CD4-positive, alpha-beta T cell treated with Interleukin-6 for 4 hours (primary cell): ENCODE measurements at regions not wholly inside any gene's neighbourhood (a gene's known extent, or its start where the extent isn't known, plus 50 kb on each side); places are given as distances from the start of the nearest gene placed in this dataset.

Experiments used
- DNase-seq: peaks from one replicate; pipeline ENCODE4 v3.0.0-alpha.2; 2020; ENCODE audit warnings: mixed read lengths

DNA sequence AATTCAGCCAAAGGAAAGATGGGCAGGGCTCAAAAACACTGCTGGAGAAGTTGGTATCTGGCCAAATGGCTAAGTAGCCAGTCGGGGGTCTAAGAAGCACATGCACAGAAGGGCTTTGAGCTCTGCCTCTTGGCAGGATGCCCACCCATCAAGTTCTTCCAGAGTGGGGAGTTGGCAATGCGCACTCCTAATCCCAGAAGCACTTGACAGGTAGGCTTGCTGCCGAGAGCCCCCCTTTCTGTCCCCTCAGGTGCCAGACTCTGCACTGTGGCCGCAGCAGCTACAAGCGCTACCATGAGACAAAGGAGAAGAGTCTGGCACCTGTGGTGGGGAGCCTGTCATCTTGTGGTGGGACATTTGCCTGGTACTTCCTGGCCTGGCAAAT, 252.9 kb upstream of the SLC24A2 start:
- no peak for DNase-seq

DNA sequence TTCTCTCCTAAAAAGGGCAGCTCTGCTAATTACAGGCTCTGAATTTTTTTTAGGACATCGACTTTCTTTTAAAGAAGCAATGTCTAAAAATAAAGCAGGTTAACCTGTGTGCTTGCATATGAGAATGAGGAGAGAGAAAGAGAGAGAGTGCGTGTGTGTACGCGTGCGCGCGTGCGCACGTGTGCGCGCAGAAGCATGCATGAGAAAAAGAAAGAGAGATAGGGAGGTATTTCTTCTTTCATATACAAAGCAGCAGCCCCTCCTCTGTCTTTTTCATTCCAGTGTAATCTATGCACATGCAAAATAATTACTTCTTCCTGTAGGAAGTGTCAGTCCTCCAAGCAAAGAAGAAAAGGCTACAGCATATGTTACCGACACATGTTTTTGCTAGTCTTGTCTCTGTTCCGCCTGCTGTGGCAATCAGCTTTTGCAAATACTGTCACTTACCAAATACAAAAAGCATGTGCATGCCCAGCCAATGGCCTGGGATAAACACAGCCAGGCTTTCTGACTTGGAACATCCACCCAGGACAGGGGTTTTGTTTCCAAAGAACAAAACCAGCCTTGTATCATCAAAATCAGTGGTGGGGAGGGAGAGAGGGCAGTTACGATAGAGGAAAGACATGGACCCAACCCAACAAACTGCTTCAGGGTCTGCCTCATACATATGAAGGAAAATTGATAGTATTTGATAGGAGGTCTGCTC, 252.3 kb upstream of the SLC24A2 start:
- DNase-seq = no peak

DNA sequence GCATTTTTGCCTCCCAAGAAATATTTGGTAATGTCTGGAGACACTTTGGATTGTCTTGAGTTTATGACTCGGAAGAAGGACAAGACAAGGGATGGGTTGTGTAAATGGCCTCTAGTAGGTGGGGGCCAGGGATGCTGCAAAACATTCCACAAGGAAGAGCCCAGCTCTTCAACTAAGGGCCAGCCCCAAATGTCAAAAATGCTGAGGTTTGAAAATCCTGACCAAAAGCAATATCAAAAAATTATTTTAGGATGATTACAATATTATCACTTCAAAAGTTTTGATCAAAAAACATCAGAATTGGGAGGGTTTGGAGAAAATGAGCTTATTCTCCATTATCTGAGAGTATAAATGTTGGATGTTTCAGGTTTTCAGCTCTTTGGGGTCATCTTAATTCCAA, 248.9 kb upstream of the SLC24A2 start:
- no peak for DNase-seq

DNA sequence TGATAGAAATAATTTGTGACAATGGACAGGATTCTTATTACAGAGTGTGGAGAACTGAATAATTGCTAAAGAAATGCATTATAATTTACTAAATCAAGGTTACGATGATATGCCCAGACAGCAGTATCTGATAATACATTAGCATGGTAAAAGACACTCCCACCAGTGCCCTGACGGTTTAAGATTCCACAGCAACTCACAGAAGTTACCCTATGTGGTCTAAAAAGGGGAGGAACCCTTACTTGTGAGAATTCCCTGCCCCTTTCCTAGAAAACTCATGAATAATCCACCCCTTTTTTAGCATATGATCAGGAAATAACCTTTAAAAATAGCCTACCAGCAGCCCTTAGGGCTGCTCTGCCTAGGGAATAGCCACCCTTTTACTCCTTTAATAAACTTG, 244.7 kb upstream of the SLC24A2 start:
- no peak for DNase-seq

DNA sequence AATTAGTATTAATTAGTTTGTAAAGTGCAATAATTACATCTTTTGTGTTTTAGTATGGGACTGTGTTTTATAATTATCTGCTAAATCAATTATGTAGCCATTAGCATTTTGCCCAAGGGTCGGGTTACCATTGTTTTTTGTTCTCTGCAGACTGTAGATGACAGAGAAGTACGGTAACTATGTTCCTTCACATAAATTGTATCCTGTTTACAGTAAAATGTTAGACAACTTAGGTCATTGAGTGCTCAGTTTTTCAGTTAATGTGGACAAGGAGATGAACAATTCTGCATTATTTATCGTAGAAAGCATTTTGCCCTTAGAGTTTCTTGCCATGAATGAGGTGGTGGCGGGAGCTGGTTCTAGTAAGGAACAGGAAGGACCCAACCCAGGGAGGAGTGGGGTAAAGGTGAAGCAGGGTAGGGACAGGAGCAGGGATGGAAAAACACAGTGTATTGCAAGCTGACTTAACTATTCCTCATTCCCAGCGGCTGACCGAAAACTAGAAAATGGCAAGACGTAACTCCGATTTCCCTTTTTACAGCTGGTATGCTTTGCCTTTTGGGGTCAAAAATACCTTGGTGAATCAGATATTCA, 243.7 kb upstream of the SLC24A2 start:
- DNase-seq = no peak

DNA sequence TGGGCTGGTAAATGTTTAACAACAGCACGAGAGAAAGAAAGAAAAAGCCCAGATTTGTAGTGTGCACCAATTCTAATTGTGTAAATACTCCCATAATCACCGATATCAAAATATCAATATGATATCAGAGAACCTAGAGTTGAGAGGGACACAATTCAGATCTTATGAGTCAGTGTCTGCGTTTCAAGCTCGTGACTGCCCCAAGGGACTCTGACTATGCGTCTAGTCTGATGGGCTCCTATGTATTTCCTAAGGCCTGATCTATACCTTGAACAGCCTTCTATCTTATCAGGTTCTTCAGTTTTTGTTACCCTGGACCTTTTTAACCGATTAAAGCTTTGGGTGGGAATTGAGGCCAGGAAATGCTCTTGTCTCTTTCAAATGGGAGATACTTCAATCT, 243.0 kb upstream of the SLC24A2 start:
- no peak for DNase-seq

DNA sequence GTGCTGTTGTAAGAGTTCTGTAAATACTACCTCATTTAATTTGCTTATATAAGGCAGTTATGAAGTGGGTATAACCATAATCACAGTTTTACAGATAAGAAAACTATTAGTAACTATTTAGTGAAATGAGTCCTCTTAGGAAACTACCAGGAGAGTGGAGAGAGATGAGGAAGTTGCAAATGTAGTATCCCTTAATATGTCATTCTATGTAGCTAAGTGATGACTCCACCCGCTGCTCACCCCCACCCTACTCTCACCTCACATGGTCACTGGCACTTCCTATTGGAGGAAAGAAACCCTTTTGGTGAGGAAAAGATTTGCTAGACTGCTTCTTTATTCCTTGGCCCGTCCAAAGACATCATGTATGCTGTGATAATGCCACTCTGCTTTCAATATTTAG, 241.8 kb upstream of the SLC24A2 start:
- DNase-seq = no peak

DNA sequence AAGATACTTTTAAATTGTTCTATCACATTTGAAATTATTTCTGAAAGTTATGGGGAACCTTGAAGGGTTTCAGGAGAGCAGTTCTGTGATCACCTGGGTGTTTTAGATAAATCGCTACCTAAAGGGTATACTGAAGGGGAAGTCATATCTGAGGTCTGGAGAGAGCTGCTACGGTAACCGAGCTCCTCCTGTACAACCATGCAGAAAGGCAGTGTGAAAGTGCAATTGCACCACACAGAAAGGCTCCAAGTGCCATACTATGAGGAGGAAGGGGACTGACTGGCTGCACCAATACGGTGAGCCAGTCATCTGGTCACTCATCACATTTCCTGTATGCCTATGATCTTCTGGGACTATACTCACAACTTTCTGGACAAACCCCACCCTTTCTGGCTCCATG, 241.4 kb upstream of the SLC24A2 start:
- no peak for DNase-seq

DNA sequence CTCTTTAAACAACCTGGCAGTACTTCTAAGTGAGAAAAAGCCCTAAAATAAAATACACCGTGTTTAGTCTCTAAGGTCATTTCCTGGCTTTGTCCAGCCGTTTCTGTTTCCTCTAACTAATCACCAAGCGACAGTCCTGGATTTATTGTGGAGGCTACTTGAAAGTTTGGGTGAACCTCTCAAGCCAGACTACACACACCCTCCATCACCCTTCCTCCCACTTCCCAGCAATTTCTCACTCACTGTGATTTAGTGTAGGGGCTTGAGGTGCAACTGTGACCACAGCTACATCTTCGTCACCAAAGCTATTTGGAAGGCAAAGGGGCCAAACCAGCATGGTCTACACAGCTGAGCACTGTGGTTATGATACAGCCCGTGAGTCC, 240.0 kb upstream of the SLC24A2 start:
- no peak for DNase-seq

DNA sequence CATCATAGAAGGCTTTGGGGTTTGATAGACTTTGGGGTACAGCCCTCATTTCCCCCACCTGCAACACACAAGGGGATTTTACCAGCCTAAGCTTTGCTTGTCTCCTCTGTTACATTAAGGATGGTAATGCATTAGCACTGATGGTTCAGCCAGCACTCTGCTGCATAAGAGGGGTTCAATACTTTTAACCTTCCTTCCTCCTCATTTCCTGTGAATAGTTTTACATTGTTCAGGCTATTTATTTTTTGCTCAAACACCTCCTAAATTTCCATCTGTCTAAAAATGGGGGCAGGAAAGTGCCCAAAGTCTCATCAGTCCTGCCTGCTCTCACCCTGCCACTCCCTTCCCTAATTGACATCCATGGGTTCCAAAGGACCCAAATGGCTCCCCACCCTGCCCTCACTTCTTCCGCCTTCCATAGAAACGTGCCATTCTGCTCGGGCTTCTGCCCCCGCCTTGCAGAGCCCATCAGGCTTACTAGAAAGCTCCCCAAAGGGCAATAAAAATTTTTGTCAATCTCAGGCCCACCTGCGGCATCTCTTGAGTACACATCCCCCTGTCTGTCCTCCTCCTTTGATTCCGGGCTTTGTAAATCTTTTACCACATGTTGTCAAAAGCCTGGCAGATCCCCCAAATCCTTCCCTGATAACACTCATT, 239.5 kb upstream of the SLC24A2 start:
- no peak for DNase-seq

DNA sequence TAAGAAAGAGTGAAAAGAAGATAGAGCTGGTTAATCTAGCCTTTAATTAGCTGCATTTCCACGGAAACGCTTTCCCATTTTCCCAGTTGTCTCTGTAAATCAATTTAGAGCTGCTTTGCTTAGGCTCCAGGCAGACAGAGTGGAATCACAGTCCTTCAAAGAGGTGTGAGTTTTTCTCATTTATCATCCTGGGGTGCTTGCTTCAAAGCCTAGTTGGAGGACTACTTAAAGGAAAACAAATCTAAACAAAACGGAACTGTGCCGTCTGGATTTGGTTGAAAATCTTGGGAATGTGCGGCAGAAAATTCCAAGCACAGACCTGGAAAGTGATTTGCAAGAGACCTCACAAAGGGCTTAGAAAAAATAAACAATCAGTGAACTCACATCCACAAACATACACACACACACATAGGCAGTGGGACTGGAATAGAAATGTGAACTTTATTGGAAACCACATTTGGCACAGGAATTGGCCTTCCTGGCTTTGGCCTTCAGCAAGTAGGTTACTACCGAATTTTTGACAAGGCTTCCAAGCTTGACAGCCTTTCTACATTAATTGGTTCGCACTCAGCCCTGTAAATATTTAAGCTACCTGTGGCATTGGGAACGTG, 235.2 kb upstream of the SLC24A2 start:
- no peak for DNase-seq

DNA sequence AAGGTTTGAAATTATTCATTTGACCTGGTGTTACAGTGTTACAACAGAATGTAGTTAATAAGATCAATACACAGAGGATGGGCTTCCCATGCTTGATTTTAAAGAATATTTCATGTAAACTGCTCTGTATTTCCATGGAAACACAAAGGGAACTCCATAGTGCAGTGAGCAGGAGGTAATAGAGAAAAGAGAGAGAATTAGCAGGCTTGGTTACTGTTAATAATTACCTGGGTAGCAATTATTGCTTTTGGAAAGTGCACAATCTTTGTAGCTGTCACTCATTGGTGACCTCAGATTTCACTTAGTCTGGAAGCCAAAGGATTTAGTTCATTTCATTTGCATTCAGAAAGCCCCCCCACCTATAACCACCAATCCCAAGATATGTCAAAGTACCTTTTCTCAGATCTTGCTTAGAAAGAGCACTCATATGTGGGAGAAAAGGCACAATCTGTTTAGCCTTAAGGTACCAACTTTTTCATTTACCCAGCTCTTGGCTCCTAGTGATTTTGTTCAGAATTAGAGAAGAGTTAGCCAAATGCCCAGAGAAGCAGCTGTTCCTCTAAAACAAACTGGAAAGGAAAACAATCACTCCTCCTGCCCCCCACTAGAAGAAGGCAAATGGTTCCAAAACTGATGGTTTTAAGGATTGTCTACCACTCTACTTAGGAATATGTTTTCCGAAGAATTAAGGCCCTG, 234.5 kb upstream of the SLC24A2 start:
- DNase-seq = no peak

DNA sequence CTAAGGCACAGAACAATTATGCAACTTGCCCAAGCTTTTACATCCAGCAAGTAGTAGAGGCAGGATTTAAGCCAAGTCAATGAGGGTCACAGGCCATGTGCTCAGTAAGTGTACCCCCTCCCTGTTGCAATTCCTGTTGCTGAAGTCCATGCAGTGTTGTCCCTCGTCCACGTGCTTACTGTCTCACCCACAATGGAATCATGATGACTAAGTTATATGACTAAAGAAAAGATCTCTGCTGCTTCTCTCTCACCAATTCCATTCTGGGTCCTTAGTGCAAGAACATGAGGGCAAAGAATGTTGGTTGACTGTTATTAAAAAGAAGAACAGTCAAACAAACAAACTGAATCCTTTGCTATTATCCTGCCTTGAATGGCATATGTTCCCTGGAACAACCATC, 233.6 kb upstream of the SLC24A2 start:
- no peak for DNase-seq

DNA sequence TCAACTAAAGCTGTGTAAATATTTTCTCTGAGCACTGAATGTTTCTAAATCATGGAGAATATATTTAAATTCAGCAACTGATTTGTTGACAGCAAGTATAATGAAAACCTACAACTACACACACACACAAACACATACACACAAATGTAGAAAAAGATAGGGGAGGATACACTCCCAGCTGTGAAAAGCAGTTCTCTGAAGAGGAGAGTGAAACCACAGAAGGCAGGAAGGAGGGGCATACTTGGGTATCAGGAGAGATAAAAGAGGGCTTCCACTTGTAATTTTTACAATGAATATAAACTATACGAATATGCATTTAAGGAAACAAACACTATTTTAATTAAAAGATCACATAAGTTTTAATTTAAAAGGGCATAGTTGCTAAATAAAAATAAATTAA, 227.8 kb upstream of the SLC24A2 start:
- no peak for DNase-seq

DNA sequence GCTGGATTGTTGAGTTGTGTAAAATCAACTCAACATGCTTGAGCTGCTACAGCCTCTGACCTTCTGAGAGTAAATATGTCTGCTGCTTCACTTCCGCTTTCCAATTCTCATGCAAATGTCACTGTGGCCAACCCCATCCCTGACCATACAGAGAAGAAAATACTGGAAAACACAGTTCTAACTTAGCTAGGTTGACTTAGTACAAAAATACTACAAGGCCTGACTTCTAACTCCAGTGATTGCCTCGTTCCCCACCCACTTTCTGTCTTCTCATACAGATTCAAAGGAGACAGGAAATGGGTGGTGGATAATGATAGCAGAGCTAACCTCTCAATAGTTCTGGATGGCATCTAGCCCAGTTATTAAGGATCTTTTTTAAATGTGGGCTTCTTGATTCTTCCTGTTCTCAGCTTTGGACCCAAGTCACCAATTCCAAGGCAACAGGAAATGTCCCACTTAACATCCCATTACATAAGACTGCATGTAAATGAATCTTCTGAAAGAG, 226.6 kb upstream of the SLC24A2 start:
- DNase-seq = peak; percentile 16

DNA sequence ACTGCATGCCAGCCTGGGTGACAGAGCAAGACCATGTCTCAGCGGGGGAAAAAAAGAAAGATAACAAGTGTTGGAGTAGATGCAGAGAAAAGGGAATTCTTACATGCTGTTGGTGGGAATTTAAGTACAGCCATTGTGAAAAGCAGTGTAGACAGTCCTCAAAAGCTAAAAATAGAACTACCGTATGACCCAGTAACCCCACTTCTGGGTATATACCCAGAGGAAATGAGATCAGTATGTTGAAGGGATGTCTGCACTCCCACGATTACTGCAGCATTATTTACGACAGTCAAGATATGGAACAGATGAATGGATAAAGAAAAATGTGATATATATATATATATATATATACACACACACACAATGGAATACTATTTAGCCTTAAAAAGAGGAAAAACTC, 225.3 kb upstream of the SLC24A2 start:
- DNase-seq = no peak

DNA sequence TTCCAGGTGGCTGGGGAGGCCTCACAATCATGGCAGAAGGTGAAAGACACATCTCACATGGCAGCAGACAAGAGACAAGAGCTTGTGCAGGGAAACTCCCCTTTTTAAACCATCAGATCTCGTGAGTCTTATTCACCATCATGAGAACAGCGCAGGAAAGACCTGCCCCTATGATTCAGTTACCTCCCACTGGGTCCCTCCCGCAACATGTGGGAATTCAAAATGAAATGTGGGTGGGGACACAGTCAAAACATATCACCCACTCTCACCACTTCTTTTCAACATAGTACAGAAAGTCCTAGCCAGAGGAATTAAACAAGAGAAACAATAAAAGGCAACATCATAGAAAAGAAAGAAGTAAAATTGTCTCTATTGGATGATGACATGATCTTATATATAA, 223.4 kb upstream of the SLC24A2 start:
- DNase-seq = no peak

DNA sequence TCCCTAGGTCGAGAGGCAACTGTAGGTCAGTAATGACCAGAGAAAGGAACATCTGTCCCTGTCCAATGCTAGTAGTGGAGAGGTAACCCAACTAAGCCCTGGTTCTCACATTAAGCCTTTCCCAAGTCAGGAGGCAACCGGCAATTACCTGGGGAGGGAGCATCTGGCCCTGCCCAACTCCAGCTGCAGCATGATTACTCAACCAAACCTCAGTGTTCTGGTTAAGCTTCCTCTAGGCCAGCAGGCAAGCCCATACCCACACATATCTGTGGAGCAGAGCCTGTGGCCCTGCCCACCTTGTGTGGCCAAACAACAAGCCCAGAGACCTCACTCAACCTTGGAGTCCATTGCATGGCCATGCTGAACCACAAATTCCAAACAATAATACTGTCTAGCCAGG, 220.8 kb upstream of the SLC24A2 start:
- DNase-seq = no peak

DNA sequence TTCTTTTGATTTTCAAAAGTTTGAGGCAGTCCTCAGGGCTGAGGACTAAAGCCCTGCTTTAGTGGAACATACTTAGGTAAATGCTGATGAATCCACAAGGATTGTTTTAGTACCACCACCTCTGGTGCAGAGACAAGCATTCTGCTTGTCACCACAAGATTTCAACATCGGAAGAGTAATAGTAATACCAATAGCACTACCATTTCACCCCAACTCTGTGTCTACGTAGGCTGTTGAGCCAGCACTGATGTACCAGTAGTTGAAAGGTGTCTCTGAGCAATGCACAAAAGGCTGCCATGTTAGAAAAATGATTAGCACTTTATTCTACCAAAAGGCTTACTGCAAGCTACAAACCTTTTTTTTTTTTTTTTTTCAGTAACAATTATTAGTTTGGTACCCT, 213.2 kb upstream of the SLC24A2 start:
- no peak for DNase-seq

DNA sequence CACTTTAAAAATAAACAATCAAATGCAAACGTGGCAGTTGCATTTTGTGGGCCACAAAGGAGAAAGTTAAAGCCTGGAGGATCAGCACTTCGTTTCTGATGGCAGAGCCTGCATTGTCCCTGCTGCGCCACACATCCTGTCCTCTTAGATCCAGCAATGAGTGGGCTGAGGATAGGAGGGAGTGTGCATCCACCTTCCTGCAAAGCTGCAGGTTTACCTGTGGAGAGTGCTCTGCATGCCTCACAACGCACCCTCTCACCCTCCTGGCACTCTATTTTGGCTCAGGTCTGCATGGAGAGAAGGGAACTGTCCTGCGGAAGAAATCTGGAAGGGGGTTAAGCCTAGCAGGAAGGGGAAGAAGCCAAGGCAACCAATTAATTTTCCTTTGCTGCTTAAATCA, 212.2 kb upstream of the SLC24A2 start:
- DNase-seq = no peak

DNA sequence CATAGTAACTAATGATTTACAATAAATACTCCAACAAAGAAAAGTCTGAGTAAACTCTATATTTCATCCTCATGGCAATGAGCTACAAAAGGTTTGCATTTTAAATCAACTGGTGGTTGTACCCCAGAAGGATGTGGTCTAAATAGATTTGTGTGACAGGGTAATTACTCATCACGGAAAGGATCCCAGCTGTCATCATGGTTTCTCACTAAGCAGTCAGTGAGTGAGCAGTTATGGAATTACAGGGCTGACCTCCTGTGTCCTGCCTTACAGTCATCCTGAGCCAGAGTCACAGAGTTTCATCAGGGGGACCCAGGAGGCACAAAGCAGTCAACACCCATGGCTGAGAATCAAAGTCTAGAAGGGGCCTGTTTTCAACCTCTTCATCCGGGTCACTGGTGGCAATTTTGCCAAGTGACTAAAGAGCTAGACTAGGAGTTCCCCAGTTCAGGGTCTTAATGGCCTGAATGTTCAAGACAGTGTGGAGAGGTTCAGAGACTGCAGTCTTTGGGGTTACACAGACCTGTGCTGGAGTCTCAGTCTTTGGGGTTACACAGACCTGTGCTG, 210.7 kb upstream of the SLC24A2 start:
- DNase-seq = no peak

DNA sequence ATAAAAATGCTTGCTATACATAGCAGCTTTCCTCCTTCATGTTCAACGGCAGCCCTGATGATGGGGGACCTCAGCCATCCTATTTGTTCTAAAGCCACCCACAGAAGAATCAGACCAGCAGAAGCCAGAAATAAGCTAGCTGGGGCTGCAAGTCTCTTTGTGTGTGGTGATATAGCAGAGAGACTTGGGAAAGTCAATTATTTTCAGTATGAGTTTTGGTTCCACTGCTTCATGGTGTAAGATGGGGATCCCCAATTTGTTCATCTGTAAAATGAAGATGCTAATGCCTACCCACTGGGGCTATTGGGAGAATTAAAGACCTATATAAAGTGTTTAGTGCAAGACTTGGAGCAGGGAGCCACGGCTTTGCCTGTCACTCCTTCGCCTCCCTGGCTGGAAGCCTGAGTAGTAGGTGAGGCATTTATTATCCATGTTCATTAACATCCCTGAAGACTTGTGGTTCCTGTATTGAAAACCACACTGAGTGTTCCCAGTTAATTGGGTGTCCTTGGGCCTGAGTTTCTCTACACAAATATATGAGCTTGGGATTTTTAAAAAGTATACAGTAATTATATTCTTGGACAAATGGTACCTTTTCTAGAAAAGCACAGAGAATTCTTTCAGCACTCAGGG, 210.1 kb upstream of the SLC24A2 start:
- DNase-seq = no peak

DNA sequence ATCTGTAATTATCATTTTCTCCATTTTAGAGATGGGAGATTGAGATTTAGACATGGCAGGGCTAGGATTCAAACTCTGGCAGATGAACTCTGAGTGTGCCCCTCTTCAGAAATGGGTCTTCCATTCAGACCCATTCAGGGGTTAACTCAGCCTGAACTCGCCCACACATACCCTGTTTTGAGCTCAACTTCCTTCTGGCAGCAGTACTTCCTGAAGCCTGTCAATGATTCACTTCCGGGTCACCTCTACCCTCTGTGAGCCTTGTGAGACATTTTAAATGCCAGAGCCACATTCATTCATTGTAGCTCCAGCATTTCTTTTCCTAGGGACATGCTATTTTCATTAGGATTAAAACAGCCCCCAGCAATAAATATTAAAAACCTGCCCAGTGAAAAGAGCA, 209.3 kb upstream of the SLC24A2 start:
- no peak for DNase-seq
